GM12874 (cell line): ENCODE measurements at regions not wholly inside any gene's neighbourhood (a gene's known extent, or its start where the extent isn't known, plus 50 kb on each side); places are given as distances from the start of the nearest gene placed in this dataset.

Experiments
- CTCF ChIP-seq: IDR thresholded peaks from 2 replicates; pipeline ENCODE4 v1.5.1; 2011; ENCODE audit warnings: low read depth, mild to moderate bottlenecking, control low read depth, low read length, moderate library complexity; ENCODE audit not compliant: insufficient read depth

GRCh38 chr2:11945139-11946126 is 199.0 kb downstream of the LPIN1 start:
- no peak for TF ChIP-seq CTCF

GRCh38 chr2:11947956-11948355 is 201.5 kb downstream of the LPIN1 start:
- no peak for TF ChIP-seq CTCF

- no peak for TF ChIP-seq CTCF
These were observed 203.5 kb downstream of the LPIN1 start for GRCh38 chr2:11949732-11950523.

GRCh38 chr2:11950896-11951295 is 204.5 kb downstream of the LPIN1 start:
- no peak for TF ChIP-seq CTCF

GRCh38 chr2:11953258-11953657 is 206.8 kb downstream of the LPIN1 start:
- TF ChIP-seq CTCF = no peak

GRCh38 chr2:11955314-11955713 is 208.9 kb downstream of the LPIN1 start:
- TF ChIP-seq CTCF = no peak

GRCh38 chr2:11955884-11956291 is 209.5 kb downstream of the LPIN1 start:
- TF ChIP-seq CTCF = no peak
